Stimulated activated CD8-positive, alpha-beta memory T cell treated with anti-CD3 and anti-CD28 coated beads, Interleukin-7, amount 100 ng/mL, for 1 hour (primary cell): ENCODE measurements at regions not wholly inside any gene's neighbourhood (a gene's known extent, or its start where the extent isn't known, plus 50 kb on each side); places are given as distances from the start of the nearest gene placed in this dataset.
"Not testable (repeated sequence)": the region's sequence is repeated elsewhere in the genome, so short reads cannot be mapped to it uniquely, and the experiment has no call there.

Source experiments
- DNase-seq, 2 donors: peaks; one replicate each; pipeline ENCODE4 v3.0.0-alpha.2; 2020; ENCODE audit warnings: low read depth in 2 of 2

DNA sequence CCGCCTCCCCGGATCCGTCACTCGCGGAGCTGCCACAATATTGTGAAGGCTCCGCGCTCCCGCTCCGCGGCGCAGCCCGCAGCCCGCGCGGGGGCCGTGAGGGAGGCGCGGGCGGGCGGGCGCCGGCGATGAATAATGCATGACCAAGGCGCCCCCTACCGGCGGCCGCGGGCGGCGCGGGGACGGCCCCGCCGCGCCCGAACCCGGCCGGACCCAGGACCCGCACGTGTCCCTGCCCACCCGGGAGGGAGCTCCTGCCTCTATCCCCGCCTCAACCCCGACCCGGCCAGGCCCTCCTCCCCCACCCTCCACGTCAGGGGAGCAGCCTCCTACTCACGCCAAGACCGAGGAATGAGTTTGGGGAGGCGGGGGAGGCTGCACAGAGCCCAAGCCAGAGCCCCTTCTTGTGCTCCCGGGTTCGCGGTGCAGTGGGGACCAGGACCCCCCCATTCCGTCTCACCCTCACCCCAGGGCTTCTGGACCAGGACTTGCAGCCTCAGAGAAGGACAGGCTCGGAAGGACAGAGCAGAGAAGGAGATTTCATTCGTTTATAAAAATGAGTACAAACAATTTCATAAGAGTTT, 70.8 kb upstream of the CASZ1 start:
- peak; percentile 15 to 41 for DNase-seq

DNA sequence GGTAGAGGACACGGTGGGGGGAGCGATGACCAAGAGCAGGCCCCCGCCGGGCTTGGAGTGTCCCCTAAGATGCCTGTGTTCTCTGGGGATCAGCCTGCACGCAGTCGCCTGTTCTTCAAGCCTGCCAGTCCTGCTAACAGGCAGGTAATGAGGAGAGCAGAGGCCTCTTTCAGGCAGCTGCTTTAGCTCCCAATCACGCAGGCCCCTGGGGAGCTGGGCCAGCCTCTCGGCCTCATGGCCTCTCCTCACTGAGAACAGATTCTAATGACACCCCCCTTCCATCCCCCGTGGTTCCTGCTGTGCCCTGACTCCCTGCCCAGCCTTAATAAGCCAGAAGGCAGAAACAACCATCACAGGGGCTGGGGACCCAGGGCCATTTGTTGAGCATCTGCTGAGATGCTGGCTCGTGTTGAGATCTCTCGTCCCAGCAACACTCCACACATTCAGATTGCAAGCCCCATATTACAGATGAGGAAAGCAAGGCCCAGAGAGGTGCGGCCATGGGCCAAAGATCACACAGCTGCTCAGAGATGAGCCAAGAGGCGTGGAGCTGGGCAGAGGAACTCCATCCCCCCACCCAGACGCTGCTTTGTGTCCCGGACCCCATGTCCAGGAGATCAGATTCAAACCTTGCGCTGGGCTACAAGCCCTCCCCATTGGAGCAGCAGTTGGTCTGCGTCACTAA, 71.6 kb upstream of the CASZ1 start:
- DNase-seq, result no peak

DNA sequence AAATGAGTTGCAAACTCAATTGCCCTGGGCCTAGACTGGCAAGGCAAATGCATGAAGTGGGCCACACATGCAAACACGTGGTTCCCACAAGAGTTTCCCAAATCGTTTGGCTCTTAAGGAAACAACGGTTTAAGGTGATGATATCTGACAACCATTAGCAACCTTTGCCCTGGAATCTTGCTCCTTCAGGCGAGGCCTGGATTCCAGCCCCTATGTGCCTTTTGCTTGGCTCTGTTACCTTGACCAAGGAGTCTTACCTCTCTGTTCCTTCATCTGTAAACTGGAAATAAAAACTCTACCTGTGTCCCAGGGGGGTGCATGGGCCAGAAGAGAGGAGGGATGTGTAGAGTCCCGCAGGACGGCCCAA, 72.1 kb upstream of the CASZ1 start:
- DNase-seq, result no peak

DNA sequence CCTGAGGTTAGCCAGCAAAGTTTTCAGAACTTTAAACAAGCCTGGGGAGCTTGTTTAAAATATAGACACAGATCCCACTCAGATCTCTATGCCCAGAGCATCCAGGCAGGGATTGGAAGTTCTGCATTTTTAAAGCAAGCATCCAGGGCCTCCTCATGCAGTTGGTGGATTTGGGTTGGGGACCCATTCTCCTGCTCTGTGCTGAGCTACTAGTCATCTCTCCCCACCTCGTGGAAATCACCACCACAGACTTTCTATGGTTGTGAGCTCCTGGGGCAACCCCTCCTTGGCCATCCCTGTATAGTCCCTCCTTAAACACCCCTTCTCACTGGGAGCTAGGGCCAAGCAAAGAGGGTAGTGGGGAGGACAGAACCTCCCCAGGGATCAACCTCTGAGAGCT, 73.5 kb upstream of the CASZ1 start:
- DNase-seq, result no peak

DNA sequence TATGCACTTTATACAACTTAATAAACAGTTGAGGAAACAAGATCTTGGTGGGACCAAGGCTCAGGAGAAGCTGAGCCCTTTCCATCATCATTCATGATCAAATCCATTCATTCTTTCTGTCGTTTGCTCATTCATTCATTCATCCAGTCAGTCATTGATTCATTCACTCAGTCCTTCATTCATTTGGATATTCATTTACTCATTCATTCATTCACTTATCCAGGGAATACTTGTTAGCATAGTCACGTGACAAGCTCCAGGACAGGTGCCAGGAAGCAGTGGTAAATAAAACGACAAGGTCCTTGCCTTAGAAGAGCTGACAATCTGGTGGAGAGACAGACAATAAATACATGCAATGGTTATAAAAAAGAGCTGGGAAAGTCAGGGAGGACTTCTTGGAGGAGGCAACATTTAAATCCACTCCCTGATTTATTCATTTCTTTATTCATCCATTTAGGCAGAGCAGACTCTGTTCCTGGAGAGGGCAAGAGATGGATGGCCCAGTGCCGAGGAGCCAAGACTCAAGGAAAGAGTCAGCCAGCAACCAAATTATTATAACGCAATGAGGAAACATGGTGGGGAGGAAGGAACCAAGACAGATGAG, 74.1 kb upstream of the CASZ1 start:
- DNase-seq, result no peak

DNA sequence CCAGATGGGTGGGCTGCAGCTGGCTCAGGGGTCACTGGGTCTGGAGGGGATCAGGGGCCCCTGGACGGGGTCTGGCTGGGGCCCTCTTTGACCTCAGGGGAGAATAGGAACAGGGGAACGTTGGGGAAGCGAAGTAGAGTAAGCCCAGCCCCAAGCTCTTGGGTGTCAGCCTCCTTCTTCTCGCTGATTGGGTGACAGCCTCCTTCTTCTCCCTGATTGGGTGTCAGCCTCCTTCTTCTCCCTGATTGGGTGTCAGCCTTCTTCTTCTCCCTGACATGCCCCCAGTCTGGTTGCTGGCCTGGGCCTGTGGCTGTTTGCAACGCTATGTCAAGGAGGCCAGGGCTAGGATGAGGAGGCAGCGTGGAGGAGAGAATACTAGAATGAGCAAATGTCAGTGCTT, 76.7 kb upstream of the CASZ1 start:
- no peak for DNase-seq

DNA sequence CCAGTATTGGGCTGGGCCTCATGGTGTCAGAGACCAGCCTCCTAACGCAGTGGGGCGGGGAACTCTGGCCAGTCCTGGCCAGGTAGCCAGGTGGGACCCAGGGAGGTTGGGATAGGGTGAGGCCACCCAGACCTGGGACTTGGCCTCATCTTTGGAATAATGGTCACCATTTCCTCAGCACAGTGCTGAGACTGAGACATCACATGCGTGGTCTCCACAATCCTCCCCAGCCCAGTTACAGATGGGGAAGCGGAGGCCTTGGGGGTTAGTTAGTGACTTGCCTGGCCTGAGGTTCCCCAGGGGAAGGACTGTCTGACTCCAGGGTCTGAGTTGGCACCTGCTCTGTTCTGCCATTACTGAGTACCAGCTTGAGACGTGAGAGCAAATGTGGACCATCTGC, 77.9 kb upstream of the CASZ1 start:
- DNase-seq, result no peak

DNA sequence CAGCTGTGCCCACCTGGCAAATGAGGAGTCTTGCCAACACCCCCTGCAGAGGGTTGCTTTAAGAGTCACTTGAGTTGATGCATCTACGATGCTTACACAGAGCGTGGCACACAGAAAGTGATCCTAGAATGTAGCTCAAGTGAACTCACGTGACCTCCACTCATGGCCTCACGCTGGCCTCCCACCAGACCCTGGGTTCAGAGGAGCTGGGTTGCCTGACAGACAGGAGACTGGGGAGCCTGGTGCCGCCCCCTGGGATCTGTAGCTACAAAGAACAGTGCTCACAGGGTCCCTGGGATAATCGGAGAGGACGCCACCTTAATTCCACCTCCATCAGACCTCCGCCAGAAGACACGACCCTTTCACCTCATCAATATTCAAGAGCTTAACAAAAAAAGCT, 81.4 kb upstream of the CASZ1 start:
- no peak for DNase-seq

DNA sequence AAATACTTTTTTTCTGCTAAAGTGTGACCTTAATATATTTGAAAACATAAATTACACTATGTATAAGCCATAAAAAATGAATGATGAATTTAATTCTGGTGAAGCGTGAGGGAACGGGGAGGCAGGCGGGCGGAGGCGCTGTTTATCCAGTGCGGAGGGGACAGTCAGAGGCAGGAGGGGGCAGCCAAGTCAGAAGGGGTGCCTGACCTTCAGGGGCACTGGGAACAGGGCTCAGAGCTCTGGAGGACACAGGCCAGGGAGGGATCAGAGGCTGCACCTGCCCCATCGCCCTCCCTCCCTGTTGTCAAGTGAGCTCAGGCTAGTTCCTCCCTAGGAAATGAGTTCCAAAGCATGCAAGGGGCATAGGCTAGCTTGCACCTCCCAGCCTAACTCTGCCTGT, 82.0 kb upstream of the CASZ1 start:
- no peak for DNase-seq

DNA sequence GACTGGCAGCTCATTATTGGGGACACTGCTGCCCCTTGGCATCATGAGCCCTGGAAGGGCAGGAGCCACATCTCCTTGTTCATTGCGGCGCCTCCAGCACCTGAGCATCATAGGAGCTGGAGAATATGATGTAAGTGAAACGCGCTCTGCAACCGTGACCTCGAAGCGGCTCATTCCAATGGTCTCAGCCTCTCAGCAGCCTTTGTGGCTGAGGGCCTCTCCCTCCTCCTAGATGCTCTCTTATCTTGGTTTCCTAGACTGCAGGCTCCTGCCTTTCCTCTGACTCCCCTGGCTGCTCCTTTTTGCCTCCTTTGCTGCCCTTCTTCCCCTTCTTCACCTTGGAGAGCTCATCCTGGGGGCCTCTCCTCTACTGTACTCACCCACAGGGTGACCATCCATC, 83.6 kb upstream of the CASZ1 start:
- DNase-seq, result no peak

DNA sequence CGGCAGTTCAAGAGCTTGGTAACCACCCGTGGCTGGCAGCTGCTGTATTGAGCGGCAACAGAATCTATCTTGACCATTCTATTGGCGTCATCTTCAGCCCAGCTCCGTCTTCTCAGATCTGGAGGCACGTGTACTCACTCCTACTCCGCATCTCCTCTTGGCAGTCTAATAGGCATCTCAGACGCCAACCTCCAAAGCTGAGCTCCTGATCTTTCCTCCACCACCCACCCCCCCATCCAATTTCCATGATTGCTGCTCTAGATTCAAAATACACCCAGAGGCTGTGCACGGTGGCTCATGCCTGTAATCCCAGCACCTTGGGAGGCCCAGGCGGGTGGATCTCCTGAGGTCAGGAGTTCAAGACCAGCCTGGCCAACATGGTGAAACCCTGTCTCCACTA, 84.6 kb upstream of the CASZ1 start:
- DNase-seq, result no peak

DNA sequence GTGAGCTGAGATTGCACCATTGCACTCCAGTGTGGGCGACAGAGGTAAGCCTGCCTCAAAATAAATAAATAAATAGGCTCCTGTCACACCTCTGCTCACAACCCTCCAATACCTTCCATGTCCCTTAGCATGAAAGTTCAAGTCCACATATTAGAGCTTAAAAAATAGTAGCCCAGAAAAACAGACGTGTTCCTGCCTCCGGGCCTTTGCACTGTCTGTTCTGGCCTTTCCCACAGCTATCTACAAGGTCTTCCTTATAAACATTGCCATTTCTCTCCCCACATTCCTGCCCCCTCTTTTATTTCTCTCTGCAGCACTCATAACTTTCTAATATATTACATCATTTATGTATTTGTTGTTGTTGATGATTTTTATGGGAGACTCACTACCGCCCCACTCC, 85.6 kb upstream of the CASZ1 start:
- no peak for DNase-seq

DNA sequence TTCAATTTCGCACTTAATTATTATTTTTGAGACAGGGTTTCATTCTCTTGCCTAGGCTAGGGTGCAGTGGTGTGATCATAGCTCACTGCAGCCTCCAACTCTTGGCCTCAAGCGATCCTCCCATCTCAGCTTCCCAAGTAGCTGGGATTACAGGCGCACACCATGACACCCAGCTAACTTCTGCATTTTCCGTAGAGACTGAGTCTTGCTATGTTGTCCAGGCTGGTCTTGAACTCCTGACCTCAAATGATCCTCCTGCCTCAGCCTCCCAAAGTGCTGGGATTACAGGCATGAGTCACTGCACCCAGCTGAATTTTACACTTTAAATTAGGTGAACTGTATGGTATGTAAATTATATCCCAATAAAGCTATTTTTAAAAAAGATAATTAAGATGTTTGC, 90.6 kb upstream of the CASZ1 start:
- DNase-seq, result not testable (repeated sequence)

DNA sequence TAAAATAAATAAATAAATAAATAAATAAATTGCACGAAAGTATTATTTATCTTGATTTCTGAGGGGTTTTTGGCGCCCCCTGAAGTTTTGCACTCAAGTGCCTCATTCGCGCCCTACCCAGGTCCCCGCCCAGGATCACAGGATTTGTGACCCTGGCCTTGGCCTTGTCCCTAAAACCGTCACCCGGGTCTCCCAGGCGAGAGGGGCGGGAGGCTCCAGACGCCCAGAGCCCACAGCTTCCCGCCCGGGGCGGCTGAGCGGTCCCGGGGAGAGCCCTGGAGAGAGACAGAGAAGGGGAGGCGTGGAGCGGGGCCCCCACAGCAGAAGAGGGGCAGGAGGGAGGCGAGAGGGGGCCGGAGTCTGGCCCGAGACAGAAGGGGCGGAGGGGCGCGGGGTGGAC, 91.8 kb upstream of the CASZ1 start:
- no peak for DNase-seq

DNA sequence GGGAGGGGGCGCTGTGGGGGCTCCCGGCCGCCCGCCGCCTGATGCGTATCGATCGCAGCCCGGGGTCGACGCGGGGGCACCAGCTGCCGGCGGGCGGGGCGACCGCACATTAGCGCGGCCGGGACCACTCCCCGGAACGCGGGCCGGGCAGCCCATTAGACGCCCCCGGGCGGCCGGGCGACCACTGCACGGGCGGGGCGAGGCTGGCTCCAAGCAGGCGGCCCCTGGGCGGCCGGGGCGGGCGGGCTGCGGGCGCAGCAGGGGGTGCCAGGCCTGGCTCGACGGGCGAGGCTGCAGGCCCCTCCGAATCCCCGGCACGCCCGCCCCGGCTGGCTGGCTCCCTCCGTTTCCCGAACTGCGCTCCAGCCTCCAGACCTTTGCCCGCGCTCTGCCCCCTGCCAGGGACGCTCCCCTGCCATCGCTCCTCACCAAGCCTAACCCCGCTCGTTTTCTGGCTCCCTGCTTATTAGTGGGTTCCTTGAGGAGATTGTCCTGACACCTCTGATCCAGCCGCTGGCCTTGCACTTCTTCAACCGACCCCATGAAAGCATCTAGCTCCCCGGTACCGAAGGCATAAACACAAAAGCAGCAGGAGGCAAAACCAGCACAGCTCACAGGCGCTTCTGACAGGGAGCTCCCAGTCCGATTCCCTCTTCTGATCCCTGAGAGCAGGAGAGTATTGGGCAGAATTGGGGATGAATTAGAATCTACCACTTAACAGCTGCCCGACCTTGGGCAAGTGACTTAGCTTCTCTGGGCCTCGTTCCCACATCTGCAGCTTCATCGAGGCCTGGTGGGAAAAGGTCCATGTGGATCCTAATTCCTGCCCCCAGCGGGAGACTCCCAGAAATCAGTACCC, 92.6 kb upstream of the CASZ1 start:
- no peak for DNase-seq

DNA sequence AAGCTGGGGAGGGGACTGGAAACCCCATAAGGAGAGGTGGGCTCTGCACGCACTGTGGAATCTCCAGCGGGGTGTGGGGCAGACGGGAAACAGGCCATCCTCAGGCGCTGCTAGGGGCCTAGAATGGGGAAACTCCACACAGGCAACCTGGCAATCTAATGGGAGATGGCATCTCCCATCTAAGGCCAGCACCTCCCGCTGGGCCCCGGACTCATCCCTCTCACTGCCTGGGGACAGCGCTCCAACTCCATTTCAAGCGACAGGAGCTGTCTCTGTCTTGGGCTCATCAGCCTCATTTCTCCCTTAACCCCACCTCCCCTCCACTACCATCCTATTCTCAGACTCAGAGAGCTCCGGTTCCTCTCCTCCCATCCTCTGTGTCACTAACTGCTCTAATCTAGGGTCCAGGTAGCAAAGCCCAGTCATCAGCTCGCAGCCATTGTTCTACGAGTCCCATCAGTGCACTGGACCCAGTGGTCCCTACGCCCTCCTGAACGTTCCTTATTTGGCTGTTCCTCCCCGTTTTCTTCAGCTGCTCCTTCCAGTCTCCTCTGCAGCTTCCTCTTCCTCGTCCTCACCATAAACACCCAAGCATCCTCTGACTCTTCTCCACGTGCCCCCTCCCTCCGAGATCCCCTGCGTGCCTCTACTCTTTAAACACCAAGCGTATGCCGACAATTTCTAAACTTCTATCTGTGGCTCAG, 93.4 kb upstream of the CASZ1 start:
- no peak for DNase-seq

DNA sequence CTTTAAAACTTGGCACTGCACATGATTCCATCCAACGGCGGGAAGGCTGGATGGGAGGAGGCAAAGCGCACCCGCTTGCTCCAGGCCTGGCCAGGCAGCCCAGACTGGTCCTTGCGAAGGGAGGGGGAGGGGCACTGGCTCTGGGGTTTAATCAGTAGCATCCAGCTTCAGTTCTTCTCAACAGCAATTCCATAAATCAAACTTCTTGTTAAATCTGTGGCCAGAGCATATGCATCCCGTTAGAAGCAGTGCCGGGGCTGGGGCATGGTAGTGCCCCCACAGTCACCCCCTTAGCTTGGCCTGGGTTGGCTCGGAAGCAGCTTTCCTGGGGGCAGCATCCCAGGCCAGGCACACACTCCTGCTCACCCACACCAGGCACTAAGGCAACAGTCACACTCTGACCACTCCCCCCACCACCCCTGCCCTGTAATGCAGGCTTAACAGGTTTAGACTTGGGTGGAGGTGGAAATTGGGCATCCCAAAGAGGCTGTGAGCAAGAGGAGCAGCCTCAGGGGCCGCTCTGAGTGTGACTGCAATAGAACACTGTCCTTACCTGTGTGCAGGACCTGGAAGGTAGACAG, 94.1 kb upstream of the CASZ1 start:
- no peak for DNase-seq

DNA sequence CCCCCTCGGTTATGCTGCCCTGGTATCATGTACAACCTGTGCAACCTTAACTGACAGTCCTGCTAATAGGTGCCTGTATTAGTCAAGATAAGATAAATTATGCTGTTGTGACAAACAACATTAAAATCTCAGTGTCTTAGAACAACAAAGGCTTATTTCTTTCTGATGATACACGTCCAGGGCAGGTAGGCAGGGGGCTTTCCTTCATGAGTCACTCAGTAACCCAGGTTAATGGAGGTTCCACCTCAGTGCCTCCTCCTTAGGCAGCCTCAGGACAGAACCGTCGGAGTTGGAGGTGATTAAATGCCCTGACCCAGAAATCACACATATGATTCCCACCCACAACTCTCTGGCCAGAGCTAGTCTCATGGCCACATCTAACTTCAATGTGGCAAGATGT, 94.6 kb upstream of the CASZ1 start:
- no peak for DNase-seq

DNA sequence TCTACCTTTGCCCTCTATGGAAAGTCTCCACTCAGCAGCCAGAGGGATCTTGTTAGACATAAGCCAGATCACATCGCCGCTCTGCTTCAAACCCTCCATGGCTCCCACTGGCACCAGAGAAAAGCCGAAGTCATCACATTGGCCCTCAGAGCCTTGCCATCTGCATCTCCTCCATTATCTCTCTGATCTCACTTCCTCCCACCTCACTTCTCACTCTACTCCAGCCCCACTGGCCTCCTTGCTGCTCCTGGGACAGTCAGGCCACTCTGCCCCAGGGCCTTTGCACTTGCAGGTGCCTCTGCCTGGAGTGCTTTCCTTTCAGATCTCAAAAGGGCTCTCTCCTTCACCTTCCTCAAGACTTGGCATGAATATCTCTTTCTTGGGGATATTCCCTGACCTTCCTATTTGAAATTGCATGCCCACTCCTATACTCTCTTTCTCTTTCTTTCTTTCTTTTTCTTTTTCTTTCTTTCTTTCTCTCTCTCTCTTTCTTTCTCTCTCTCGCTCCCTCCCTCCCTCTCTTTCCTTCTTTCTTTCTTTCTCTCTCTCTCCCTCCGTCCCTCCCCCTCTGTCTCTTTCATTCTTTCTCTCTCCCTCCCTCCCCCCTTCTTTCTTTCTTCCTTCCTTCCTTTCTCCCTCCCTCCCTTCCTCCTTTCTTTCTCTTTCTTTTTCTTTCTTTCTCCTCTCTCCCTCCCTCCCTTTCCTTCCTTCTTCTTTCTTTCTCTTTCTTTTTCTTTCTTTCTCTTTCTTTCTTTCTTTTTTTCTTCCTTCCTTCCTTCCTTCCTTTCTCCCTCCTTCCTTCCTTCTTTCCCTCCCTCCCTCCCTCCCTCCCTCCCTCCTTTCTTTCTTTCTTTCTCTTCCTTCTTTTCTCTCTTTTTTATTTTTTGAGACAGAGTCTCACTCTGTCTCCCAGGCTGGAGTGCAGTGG, 96.0 kb upstream of the CASZ1 start:
- no peak for DNase-seq

DNA sequence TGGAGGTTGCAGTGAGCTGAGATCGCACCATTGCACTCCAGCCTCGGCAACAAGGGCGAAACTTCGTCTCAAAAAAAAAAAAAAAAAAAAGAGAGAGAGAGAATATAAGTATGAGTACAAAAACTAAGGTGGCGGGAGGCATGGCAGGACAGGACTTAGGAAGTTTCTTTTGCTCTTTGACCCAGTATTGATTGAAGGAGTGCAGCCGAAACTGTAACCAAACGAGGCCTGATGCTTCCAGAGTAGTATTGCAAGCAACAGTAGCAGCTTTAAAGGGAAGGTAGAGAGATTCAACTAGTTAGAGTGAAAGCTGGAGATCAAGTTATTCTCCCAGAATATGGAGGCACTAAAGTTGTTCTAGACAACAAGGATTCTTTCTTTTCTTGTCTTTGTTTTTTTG, 99.2 kb upstream of the CASZ1 start:
- DNase-seq, result no peak

DNA sequence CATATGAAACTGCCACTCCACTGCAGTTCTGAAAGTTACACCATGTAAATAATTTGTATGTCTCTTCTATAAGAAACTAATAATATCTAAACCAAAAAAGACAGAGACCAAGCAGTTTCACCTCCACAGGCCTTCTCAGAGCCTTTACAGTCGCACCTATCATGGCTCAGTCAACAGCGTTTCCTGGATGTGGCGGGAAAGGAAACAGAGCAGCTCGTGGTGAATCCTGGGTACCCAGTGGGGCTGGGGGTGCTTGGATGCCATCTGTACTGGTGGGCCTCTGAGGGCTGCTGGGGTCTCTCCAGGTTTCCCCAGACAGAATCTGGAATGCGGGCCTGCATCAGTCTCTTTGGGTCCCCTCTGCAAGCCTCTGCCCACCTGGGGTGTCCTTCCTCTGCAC, 100.2 kb upstream of the CASZ1 start:
- no peak for DNase-seq
